HEK293T (cell line): ENCODE measurements at regions not wholly inside any gene's neighbourhood (a gene's known extent, or its start where the extent isn't known, plus 50 kb on each side); places are given as distances from the start of the nearest gene placed in this dataset.

ENCODE experiments used
- ARNT ChIP-seq: fragments of 450-650 bp; IDR thresholded peaks from 2 replicates; pipeline ENCODE4 v1.6.1; 2017; ENCODE audit warnings: mild to moderate bottlenecking
- CTBP1 ChIP-seq: fragments of 450-650 bp; IDR thresholded peaks from 2 replicates; pipeline ENCODE4 v1.6.1; 2016; ENCODE audit warnings: borderline replicate concordance
- ELF4 ChIP-seq: fragments of 450-650 bp; IDR thresholded peaks from 2 replicates; pipeline ENCODE4 v1.6.1; 2017; ENCODE audit warnings: antibody characterized with exemption
- FOXA1 ChIP-seq: fragments of 450-650 bp; IDR thresholded peaks from 2 replicates; pipeline ENCODE4 v1.6.1; 2016; ENCODE audit warnings: mild to moderate bottlenecking
- FOXM1 ChIP-seq: fragments of 450-650 bp; IDR thresholded peaks from 2 replicates; pipeline ENCODE4 v1.6.1; 2017; ENCODE audit warnings: mild to moderate bottlenecking, borderline replicate concordance
- HDGF ChIP-seq: fragments of 450-650 bp; IDR thresholded peaks from 2 replicates; pipeline ENCODE4 v1.6.1; 2017; ENCODE audit warnings: antibody characterized with exemption, borderline replicate concordance
- L3MBTL2 ChIP-seq: fragments of 450-650 bp; conservative IDR thresholded peaks from 2 replicates; pipeline ENCODE4 v1.6.1; 2016; ENCODE audit warnings: mild to moderate bottlenecking
- NFRKB ChIP-seq: fragments of 450-650 bp; IDR thresholded peaks from 2 replicates; pipeline ENCODE4 v1.6.1; 2016; ENCODE audit warnings: mild to moderate bottlenecking, moderate library complexity
- PKNOX1 ChIP-seq: fragments of 450-650 bp; IDR thresholded peaks from 2 replicates; pipeline ENCODE4 v1.6.1; 2016
- SP1 ChIP-seq: fragments of 450-650 bp; IDR thresholded peaks from 2 replicates; pipeline ENCODE4 v1.6.1; 2017
- SUZ12 ChIP-seq: fragments of 450-650 bp; IDR thresholded peaks from 2 replicates; pipeline ENCODE4 v1.6.1; 2016; ENCODE audit warnings: mild to moderate bottlenecking
- TARDBP ChIP-seq: fragments of 450-650 bp; IDR thresholded peaks from 2 replicates; pipeline ENCODE4 v1.6.1; 2016
- ZNF384 ChIP-seq: fragments of 450-650 bp; IDR thresholded peaks from 2 replicates; pipeline ENCODE4 v1.6.1; 2016

- TF ChIP-seq SUZ12, result no peak
- no peak for TF ChIP-seq SP1
- no peak for TF ChIP-seq ARNT
- TF ChIP-seq PKNOX1, result no peak
- TF ChIP-seq CTBP1, result no peak
- TF ChIP-seq NFRKB, result no peak
- no peak for TF ChIP-seq L3MBTL2
- no peak for TF ChIP-seq FOXA1
- no peak for TF ChIP-seq FOXM1
- TF ChIP-seq ELF4, result no peak
- TF ChIP-seq TARDBP, result no peak
- TF ChIP-seq ZNF384, result no peak
- no peak for TF ChIP-seq HDGF
These were observed 1465.1 kb upstream of the C9orf72 start for GRCh38 chr9:29038332-29038731.
